Esophagus muscularis mucosa (tissue), 4 donors: ENCODE measurements at regions not wholly inside any gene's neighbourhood (a gene's known extent, or its start where the extent isn't known, plus 50 kb on each side); places are given as distances from the start of the nearest gene placed in this dataset.

ENCODE experiments used
- EP300 ChIP-seq: sonication (generic); formaldehyde crosslinking; IDR thresholded peaks from one replicate; pipeline ENCODE4 v1.6.1; 2017; ENCODE audit warnings: antibody characterized with exemption
- POLR2A ChIP-seq: fragments of 450-650 bp; IDR thresholded peaks from one replicate; pipeline ENCODE4 v1.6.1; 2017; ENCODE audit warnings: antibody characterized with exemption, moderate library complexity, mild to moderate bottlenecking, low read depth
- POLR2AphosphoS5 ChIP-seq, 2 donors: sonication (generic); formaldehyde crosslinking; IDR thresholded peaks; one replicate each; pipeline ENCODE4 v1.6.1; 2017; ENCODE audit warnings: antibody characterized with exemption in 2 of 2
- TF ChIP-seq, protein P1 (sequence below), 3 experiments: fragments of 200-600 bp in 2 of 3; fragments of 450-650 bp in 1 of 3; sonication (generic) in 2 of 3; IDR thresholded peaks; one replicate each; pipeline ENCODE4 v1.5.1; 2017 to 2019; ENCODE audit warnings: antibody characterized with exemption in 3 of 3, mild to moderate bottlenecking in 2 of 3, moderate library complexity in 1 of 3

DNA sequence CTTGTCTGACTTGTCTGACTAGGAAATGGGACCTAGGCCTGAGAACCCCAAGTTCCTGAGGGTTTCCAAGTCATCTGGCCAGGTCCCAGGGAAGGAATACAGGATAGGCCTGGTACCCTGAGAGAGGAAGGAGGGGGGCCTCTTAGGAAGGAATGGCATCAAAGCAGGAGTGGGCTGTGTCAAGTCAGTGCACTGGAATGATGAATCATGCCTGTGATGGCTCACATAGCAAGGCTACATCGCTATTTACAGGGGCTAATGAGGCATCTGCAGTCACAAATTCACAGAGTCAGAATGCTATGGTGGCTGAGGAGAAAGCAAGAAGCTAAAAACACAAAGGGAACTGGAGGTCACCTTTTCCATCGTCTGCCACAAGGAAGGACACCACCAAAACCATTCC is 247.3 kb downstream of the NXPE2 start:
- TF ChIP-seq, protein P1, sequence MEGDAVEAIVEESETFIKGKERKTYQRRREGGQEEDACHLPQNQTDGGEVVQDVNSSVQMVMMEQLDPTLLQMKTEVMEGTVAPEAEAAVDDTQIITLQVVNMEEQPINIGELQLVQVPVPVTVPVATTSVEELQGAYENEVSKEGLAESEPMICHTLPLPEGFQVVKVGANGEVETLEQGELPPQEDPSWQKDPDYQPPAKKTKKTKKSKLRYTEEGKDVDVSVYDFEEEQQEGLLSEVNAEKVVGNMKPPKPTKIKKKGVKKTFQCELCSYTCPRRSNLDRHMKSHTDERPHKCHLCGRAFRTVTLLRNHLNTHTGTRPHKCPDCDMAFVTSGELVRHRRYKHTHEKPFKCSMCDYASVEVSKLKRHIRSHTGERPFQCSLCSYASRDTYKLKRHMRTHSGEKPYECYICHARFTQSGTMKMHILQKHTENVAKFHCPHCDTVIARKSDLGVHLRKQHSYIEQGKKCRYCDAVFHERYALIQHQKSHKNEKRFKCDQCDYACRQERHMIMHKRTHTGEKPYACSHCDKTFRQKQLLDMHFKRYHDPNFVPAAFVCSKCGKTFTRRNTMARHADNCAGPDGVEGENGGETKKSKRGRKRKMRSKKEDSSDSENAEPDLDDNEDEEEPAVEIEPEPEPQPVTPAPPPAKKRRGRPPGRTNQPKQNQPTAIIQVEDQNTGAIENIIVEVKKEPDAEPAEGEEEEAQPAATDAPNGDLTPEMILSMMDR (IDR thresholded peaks at IDR 0.05), result no peak
- no peak for TF ChIP-seq POLR2AphosphoS5 (IDR thresholded peaks at IDR 0.05)
- no peak for TF ChIP-seq POLR2A
- TF ChIP-seq EP300, result no peak
